BJ (cell line): ENCODE measurements at regions not wholly inside any gene's neighbourhood (a gene's known extent, or its start where the extent isn't known, plus 50 kb on each side); places are given as distances from the start of the nearest gene placed in this dataset.

Source experiments
- CTCF ChIA-PET: fragments of 350-600 bp; formaldehyde crosslinking; extraction: SDS; loops from one replicate; lab custom pipeline; 2021; ENCODE audit warnings: antibody characterized with exemption, inconsistent platforms; lab: Yijun Ruan, JAX
- POLR2A ChIA-PET: fragments of 300-600 bp; sonication (Branson Sonifier 250); formaldehyde crosslinking; extraction: SDS; loops from one replicate; lab custom pipeline; 2021; ENCODE audit warnings: antibody characterized with exemption; lab: Charles Lee
- DNase-seq: peaks from one replicate; pipeline ENCODE4 v3.0.0-alpha.2; 2011; ENCODE audit warnings: low read depth
- H3K27me3 ChIP-seq: 2 replicates; pipeline ENCODE4 v1.6.0; 2011; ENCODE audit warnings: low read length; ENCODE audit not compliant: control insufficient read depth, insufficient read depth
- H3K36me3 ChIP-seq: 2 replicates; pipeline ENCODE4 v1.5.1; 2011; ENCODE audit warnings: low read length; ENCODE audit not compliant: control insufficient read depth, insufficient read depth
- H3K4me3 ChIP-seq: 2 replicates; pipeline ENCODE4 v1.5.1; 2011; ENCODE audit warnings: low read depth, mild to moderate bottlenecking, control low read depth, low read length
- TF ChIP-seq, protein P1 (sequence below): IDR thresholded peaks from 2 replicates; pipeline ENCODE4 v1.5.1; 2011; ENCODE audit warnings: low read depth, mild to moderate bottlenecking, control low read depth, inconsistent platforms, low read length, moderate library complexity; ENCODE audit not compliant: insufficient read depth

DNA sequence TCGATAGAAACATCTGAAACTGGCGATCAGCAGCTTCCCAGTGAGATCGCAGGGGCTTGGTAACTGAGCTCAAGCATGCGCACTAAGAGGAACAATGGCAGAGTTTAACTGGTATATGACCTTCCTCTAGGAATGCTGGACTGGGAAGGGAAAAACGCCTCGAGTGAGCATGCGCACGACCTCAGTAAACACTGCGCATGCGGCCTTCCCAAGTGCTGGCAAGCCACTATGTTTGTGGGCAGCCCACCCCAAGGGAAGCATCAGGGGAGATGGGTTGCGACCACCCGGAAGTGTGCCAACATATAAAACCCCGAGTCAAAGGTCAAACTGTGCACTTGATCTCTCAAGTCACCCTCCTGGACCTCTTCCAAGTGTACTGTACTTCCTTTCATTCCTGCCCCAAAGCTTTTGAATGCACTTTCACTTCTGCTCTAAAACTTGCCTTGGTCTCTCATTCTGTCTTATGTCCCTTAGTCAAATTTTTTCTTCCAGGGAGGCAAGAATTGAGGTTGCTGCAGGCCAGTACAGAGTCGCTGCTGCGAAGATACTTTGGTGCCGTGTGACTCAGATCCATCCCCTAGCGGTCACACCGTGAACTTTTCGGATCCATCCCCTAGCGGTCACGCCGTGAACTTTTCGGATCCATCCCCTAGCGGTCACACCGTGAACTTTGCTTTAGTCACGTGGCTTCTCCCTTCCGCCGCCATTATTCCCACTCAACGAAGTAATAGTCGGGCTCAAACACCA is 243.3 kb downstream of the FAM43A start:
- TF ChIP-seq, protein P1, sequence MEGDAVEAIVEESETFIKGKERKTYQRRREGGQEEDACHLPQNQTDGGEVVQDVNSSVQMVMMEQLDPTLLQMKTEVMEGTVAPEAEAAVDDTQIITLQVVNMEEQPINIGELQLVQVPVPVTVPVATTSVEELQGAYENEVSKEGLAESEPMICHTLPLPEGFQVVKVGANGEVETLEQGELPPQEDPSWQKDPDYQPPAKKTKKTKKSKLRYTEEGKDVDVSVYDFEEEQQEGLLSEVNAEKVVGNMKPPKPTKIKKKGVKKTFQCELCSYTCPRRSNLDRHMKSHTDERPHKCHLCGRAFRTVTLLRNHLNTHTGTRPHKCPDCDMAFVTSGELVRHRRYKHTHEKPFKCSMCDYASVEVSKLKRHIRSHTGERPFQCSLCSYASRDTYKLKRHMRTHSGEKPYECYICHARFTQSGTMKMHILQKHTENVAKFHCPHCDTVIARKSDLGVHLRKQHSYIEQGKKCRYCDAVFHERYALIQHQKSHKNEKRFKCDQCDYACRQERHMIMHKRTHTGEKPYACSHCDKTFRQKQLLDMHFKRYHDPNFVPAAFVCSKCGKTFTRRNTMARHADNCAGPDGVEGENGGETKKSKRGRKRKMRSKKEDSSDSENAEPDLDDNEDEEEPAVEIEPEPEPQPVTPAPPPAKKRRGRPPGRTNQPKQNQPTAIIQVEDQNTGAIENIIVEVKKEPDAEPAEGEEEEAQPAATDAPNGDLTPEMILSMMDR: peak; percentile 37; the same call in 1 of the 2 replicates
- Histone ChIP-seq H3K27me3 (no peaks in the 10 kb centered on the region), H3K4me3 (no peak overlapping the region), H3K36me3 (no peaks in the 10 kb centered on the region)
- ChIA-PET CTCF (interaction anchor here (1.2 kb wide), 2 partner anchors 13 to 53 kb away, joined by 3 read pairs; no protein-coding TSS in a partner anchor), POLR2A (no interaction called here)
- DNase-seq: no peak

DNA sequence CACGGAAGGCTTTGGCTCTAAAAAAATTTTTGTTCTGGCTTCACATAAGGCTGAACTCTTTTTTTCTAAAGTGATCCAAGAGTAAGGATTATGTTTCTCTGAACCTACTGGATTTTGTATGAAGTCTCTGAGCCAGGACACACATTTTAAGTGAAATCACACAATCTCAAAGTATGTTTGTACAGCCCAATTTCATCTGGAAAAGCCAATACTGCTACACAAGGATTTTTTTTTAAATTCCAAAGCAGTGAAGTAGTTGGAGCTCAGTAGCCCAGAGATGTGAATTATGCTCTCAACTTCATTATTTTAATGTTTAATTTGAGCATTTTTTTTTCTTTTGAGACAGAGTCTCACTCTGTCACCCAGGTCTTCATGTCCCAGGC is 243.9 kb downstream of the FAM43A start:
- DNase-seq: no peak
- TF ChIP-seq, protein P1: no peak
- H3K36me3 ChIP-seq: no peaks in the 10 kb centered on the region
- no peak overlapping the region for H3K4me3 ChIP-seq
- ChIA-PET CTCF (interaction anchor here (0.6 to 1.2 kb wide), 3 partner anchors 13 to 53 kb away, joined by 3 read pairs; no protein-coding TSS in a partner anchor), POLR2A (no interaction called here)
- H3K27me3 ChIP-seq: no peaks in the 10 kb centered on the region

DNA sequence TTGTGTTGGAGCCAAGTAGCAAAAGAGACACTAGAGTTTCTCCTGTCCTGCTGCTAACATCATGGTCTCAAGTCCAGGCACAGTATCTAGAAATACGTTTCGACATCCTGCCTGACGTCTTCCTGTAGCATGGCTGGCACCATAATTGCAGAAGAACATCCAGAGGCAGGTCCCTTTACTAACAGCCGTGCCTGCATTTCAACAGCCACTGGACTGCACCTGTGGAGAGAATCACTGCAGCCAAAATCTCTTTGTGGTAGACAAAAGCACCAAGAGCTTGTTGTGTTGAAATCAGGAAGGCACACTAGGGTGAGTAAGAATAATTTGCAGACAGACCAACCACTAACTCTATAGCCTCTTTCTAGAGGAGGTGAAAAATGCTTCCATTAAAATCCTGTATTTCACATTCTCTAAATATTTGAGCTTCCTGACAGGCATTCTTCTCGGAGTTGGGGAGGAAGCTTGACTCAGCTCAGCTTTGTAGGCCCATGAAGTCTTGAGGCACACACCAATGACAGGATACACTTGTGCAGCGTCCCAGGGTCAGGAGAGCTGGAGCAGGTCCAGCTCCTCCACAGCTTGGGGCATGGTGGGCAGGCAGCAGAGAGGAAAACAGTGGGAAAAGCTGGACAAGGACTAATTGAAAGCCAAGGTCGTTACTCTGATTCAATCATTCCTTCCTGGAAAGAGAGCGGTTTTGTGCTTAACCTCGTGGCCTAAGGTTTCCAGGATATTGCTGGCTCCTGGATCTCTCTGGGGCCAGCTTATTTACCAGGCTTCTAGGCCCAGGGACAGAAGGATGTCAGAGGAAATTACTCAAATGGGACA is 244.9 kb downstream of the FAM43A start:
- ChIA-PET POLR2A (no interaction called here), CTCF (interaction anchor here (1.6 to 2.0 kb wide), 2 partner anchors 37 to 248 kb away, joined by 5 to 6 read pairs; no protein-coding TSS in a partner anchor)
- TF ChIP-seq, protein P1: no peak
- Histone ChIP-seq H3K27me3 (no peaks in the 10 kb centered on the region), H3K36me3 (no peaks in the 10 kb centered on the region), H3K4me3 (no peak overlapping the region)
- DNase-seq: peak; percentile 63

DNA sequence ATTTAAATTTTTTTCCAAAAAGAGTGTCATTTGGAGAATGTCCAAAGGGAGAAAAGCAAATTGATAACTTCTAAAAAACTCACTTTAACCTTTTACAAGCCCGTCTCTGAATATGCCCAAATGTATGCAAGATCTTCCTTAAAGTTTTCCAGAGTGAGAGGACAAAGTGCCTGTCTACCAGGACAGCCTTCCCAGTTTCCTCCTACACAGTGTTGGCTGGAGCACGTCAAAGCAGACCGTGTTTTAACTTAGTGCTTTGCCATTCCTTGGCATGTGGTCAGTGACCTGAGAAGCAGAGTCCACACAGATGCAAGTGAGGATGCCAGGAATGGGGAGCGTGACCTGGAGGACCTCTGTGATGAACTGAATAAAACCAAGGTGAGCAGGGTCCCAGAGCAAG is 245.7 kb downstream of the FAM43A start:
- POLR2A ChIA-PET: no interaction called here
- no peak for DNase-seq

More for the DNA sequence above, 245.7 kb downstream of the FAM43A start:
- Histone ChIP-seq H3K4me3 (no peak overlapping the region), H3K27me3 (no peaks in the 10 kb centered on the region), H3K36me3 (no peaks in the 10 kb centered on the region)
- CTCF ChIA-PET: interaction anchor here (1.6 to 2.0 kb wide), 2 partner anchors 36 to 249 kb away, joined by 5 to 6 read pairs; no protein-coding TSS in a partner anchor
- TF ChIP-seq, protein P1: no peak
